GM12878 (cell line): ENCODE measurements at regions not wholly inside any gene's neighbourhood (a gene's known extent, or its start where the extent isn't known, plus 50 kb on each side); places are given as distances from the start of the nearest gene placed in this dataset.

ENCODE experiments used
- ATAC-seq: fragments of 200-7000 bp; cut with Tn5 transposase; 3 replicates; pipeline ENCODE4 v1.9.1; 2020; ENCODE audit warnings: mild to moderate bottlenecking, moderate library complexity
- BruUV-seq: library from RNA; stranded (reverse); fragments of 400-500 nt; replicated peaks from 2 replicates; lab custom pipeline; 2021; lab: Mats Ljungman, UMichigan
- CTCF ChIA-PET: fragments of 300-600 bp; sonication (Branson Sonifier 250); formaldehyde crosslinking; extraction: SDS; loops from one replicate; lab custom pipeline; 2021; ENCODE audit warnings: inconsistent platforms; lab: Yijun Ruan, JAX
- POLR2A ChIA-PET: fragments of 350-600 bp; formaldehyde crosslinking; extraction: SDS; loops from one replicate; lab custom pipeline; 2021; ENCODE audit warnings: inconsistent platforms; lab: Charles Lee
- RAD21 ChIA-PET: fragments of 300-600 bp; sonication (Branson Sonifier 250); formaldehyde crosslinking; loops from one replicate; lab custom pipeline; 2023; ENCODE audit warnings: antibody characterized with exemption; ENCODE audit not compliant: unreplicated experiment; lab: Charles Lee
- SMC1A ChIA-PET: fragments of 300-600 bp; sonication (Branson Sonifier 250); formaldehyde crosslinking; loops from one replicate; lab custom pipeline; 2023; ENCODE audit not compliant: unreplicated experiment, uncharacterized antibody; lab: Charles Lee
- DNase-seq: peaks from one replicate; pipeline ENCODE4 v3.0.0-alpha.2; 2011; ENCODE audit warnings: low read depth, low spot score
- FAIRE-seq: peaks from 3 replicates; lab custom pipeline; 2011; peaks lifted over from hg19 to GRCh38; lab: Jason Lieb, UNC
- H2AFZ ChIP-seq: 2 replicates; pipeline ENCODE4 v1.6.0; 2011; ENCODE audit warnings: low read depth, low read length, control low read depth; ENCODE audit not compliant: control insufficient read depth
- H3K27ac ChIP-seq: 2 replicates; pipeline ENCODE4 v1.5.1; 2011; ENCODE audit warnings: control low read depth; ENCODE audit not compliant: control insufficient read depth, insufficient read depth
- H3K27me3 ChIP-seq, 2 experiments: replicated peaks in 1 of 2; 2 replicates each; pipeline versions ENCODE4 v1.6.0 to v1.6.1; 2011; ENCODE audit warnings: low read length in 1 of 2; ENCODE audit not compliant: control insufficient read depth in 2 of 2, insufficient read depth in 2 of 2
- H3K36me3 ChIP-seq, 2 experiments: 2 replicates each; pipeline ENCODE4 v1.5.1; 2011; ENCODE audit warnings: low read length in 1 of 2; ENCODE audit not compliant: control insufficient read depth in 2 of 2, insufficient read depth in 2 of 2
- H3K4me1 ChIP-seq: 2 replicates; pipeline ENCODE4 v1.6.1; 2011; ENCODE audit warnings: mild to moderate bottlenecking, low read length, moderate library complexity, mixed read lengths; ENCODE audit not compliant: control insufficient read depth, insufficient read depth
- H3K4me2 ChIP-seq: 2 replicates; pipeline ENCODE4 v1.6.0; 2011; ENCODE audit warnings: control low read depth; ENCODE audit not compliant: control insufficient read depth, insufficient read depth
- H3K4me3 ChIP-seq: fragments of 200-600 bp; sonication (generic); 2 replicates; pipeline ENCODE4 v1.5.1; 2016
- H3K79me2 ChIP-seq: 2 replicates; pipeline ENCODE4 v1.6.0; 2011; ENCODE audit warnings: low read length; ENCODE audit not compliant: control insufficient read depth, insufficient read depth
- H3K9ac ChIP-seq: 2 replicates; pipeline ENCODE4 v1.8.0; 2011; ENCODE audit warnings: low read length, control low read depth, mixed read lengths; ENCODE audit not compliant: control insufficient read depth, insufficient read depth
- H3K9me3 ChIP-seq: replicated peaks from 3 replicates; pipeline ENCODE4 v1.5.1; 2011; ENCODE audit warnings: mild to moderate bottlenecking, low read length; ENCODE audit not compliant: control insufficient read depth, insufficient read depth
- H4K20me1 ChIP-seq: 2 replicates; pipeline ENCODE4 v1.6.0; 2011; ENCODE audit not compliant: control insufficient read depth, insufficient read depth
- CTCF ChIP-seq, 3 experiments: IDR thresholded peaks in 2 of 3; conservative IDR thresholded peaks in 1 of 3; 2 replicates each; pipeline ENCODE4 v1.5.1; 2011; ENCODE audit warnings: low read depth in 3 of 3, low read length in 3 of 3, mild to moderate bottlenecking in 3 of 3, control low read depth in 2 of 3, moderate library complexity in 2 of 3, inconsistent platforms in 1 of 3, mixed read lengths in 1 of 3; ENCODE audit not compliant: control insufficient read depth in 2 of 3, insufficient read depth in 1 of 3; ENCODE audit errors: extremely low read depth in 1 of 3
- E2F4 ChIP-seq: IDR thresholded peaks from 2 replicates; pipeline ENCODE4 v1.6.1; 2012; ENCODE audit warnings: low read depth, low read length, improper control_type of control experiment
- EGR1 ChIP-seq, 2 experiments: IDR thresholded peaks; 1 replicate in 1 of 2; 2 replicates in 1 of 2; pipeline ENCODE4 v1.6.1; 2011 to 2012; ENCODE audit warnings: low read depth in 2 of 2, low read length in 2 of 2, borderline replicate concordance in 1 of 2, mild to moderate bottlenecking in 1 of 2, moderate library complexity in 1 of 2
- SMAD1 ChIP-seq: fragments of 450-650 bp; IDR thresholded peaks from 2 replicates; pipeline ENCODE4 v1.6.1; 2018; ENCODE audit warnings: mild to moderate bottlenecking, low read depth; ENCODE audit not compliant: partially characterized antibody
- STAT3 ChIP-seq: IDR thresholded peaks from 2 replicates; pipeline ENCODE4 v1.6.1; 2011; ENCODE audit warnings: low read depth, low read length, improper control_type of control experiment
- WGBS: methylation state at CpG from one replicate; pipeline ENCODE4 v1.1.6; 2016; ENCODE audit warnings: low lambda C conversion rate; ENCODE audit not compliant: insufficient replicate concordance, insufficient coverage; ENCODE audit errors: missing lambda C conversion rate; 5-methylcytosine and 5-hydroxymethylcytosine counted together
- in situ Hi-C: fragments of 300-500 bp; cut with MboI; formaldehyde crosslinking; loops from 9 replicates; pipeline ENCODE4 v1.14.3; 2018; ENCODE audit warnings: mixed read lengths
- intact Hi-C: fragments of 100-400 bp; cut with micrococcal nuclease; formaldehyde crosslinking; loops from one replicate; pipeline ENCODE4 v1.14.2; 2022; ENCODE audit not compliant: unreplicated experiment

- TF ChIP-seq E2F4 (no peak), STAT3 (no peak), SMAD1 (no peak)
Observed at GRCh38 chr19:31715249-31715945, 366.2 kb upstream of the TSHZ3 start (continued).

GRCh38 chr19:31716826-31717225 lies 367.6 kb upstream of the TSHZ3 start:
- in situ Hi-C loops: no loop called here
- FAIRE-seq (no peak), ATAC-seq (no peak)
- Histone ChIP-seq H3K4me2 (no peak overlapping the region), H3K4me1 (no peaks in the 10 kb centered on the region), H4K20me1 (no peaks in the 10 kb centered on the region), H3K36me3 (no peaks in the 10 kb centered on the region)
- 64% methylated on average over 6 of the region's 6 CpGs for WGBS
- POLR2A ChIA-PET: no interaction called here
- RAD21 ChIA-PET: no interaction called here
- SMC1A ChIA-PET: no interaction called here
- TF ChIP-seq CTCF (IDR thresholded peaks at IDR 0.05 in 2 of 3, conservative IDR thresholded peaks at IDR 0.05 in 1 of 3; ENCODE audit: control insufficient read depth in 2 of 3, extremely low read depth in 1 of 3, insufficient read depth in 1 of 3, low read depth in 3 of 3, low read length in 3 of 3) (no peak), EGR1 (IDR thresholded peaks at IDR 0.05; ENCODE audit: borderline replicate concordance in 1 of 2, low read depth in 2 of 2, low read length in 2 of 2) (no peak)
- TF ChIP-seq, all 136 proteins: peak for 0
- no TSS peak for BruUV-seq
- no peak for DNase-seq
- H2AFZ ChIP-seq: no peak overlapping the region
- H3K9me3 ChIP-seq: no peaks in the 10 kb centered on the region; the same call in 2 of the 3 replicates
- no peak overlapping the region for H3K9ac ChIP-seq
- no peaks in the 10 kb centered on the region for H3K27me3 ChIP-seq
- H3K4me3 ChIP-seq: no peak overlapping the region
- intact Hi-C loops: no loop called here
- H3K79me2 ChIP-seq: no peaks in the 10 kb centered on the region
- H3K27ac ChIP-seq: no peak overlapping the region
- CTCF ChIA-PET: no interaction called here
